SU-DHL-6 (cell line): ENCODE measurements at regions not wholly inside any gene's neighbourhood (a gene's known extent, or its start where the extent isn't known, plus 50 kb on each side); places are given as distances from the start of the nearest gene placed in this dataset.
"Not testable (repeated sequence)": the region's sequence is repeated elsewhere in the genome, so short reads cannot be mapped to it uniquely, and the experiment has no call there.

Experiments
- CTCF ChIP-seq: fragments of 200-600 bp; sonication (generic); IDR thresholded peaks from one replicate; pipeline ENCODE4 v1.5.1; 2017; ENCODE audit warnings: antibody characterized with exemption, mild to moderate bottlenecking, low read length, moderate library complexity; ENCODE audit not compliant: insufficient read depth, poor library complexity, severe bottlenecking
- EZH2phosphoT487 ChIP-seq: fragments of 200-600 bp; sonication (generic), shearing (Covaris generic); conservative IDR thresholded peaks from 2 replicates; pipeline ENCODE4 v1.6.1; 2018; ENCODE audit warnings: mild to moderate bottlenecking, antibody characterized with exemption, low read length, moderate library complexity, mixed read lengths

GRCh38 chr1:244309191-244309590 lies 142.5 kb downstream of the ADSS2 start:
- not testable (repeated sequence) for TF ChIP-seq CTCF, EZH2phosphoT487
